Eye (tissue), 1 donor: ENCODE measurements at regions not wholly inside any gene's neighbourhood (a gene's known extent, or its start where the extent isn't known, plus 50 kb on each side); places are given as distances from the start of the nearest gene placed in this dataset.

Source experiments
- DNase-seq: peaks from one replicate; pipeline ENCODE4 v3.0.0-alpha.2; 2015

DNA sequence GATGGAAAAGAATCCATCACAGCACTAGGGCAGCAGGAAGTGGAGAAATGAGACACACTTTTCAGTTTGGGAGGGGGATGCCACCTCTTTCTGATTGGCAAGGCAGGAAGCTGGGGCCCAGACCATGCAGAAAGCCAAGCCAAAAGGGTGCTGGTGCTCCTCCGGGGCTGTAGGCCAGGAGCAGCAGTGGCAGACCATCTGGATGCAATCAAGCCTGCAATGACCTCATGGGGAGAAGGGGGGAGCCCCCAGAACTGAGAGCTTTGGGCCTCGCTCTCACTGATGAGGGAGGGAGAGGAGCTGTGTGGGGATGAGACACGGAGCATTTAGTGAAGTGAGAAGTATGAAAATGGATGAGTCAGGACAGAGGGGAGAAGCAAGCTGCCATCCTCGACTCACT, 141.3 kb upstream of the NALF2 start:
- peak; percentile 64 for DNase-seq

DNA sequence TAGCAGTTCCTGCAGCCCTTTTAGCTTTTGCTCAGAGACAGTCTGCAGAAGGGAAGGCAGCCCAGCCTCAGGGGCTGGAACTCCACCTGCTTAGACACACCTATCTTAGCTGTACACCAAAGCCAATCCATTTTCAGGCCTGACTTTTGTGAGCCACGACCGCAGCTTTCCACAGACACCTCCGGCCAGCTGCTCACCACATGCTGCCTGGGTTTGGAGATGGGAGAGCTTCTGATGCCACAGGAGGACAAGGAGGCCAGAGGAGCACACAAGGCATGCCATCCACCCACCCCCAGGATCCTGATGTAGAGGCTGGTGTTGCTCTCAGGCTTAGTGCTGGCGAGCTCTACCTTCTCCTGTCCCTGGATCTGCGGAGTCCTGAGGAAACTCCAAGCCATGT, 141.8 kb upstream of the NALF2 start:
- no peak for DNase-seq

DNA sequence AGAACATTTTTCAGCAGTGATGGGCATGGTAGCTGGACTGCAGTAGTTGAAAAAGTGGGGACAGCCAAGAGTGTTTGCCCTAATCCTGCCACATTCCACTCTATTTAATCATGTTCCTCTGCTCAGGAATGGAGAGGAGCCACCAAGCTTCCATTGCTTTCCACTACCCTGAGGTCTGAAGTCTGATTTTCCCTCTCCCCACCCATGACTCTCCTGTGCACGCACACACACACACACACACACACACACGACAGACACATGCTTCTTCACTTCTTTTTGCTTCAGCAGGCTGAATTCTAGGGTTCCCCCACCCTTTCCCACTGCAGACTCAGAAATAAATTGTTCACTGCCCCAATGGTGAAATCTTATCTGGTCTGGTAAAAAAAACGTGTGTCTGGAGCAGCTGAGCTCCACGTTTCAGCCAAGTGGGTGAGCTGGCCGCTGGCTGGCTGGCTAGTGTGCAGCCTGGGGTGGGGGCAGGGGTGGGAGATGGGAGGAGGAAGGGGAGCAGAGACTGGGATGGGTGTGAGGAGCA, 142.7 kb upstream of the NALF2 start:
- DNase-seq = peak; percentile 37

DNA sequence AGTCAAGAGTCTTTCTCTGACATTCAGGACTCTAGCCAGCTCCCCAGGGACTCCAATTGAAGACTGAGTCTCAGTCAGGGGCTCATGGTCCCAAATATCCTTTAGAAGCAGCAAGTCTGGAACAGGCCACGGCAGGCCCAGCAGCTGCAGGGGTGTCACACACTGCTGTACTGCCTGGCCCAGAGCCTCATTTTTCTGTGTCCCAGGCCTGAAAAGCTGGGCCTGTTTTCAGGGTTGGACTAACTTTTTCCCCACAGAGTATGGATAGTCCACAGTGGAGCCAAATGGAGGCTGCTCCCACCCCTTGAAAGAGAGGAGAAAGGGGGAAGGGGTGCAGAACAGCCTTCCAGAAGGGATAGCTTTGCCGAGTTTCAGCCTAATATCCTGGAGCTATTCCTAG, 146.8 kb upstream of the NALF2 start:
- no peak for DNase-seq

DNA sequence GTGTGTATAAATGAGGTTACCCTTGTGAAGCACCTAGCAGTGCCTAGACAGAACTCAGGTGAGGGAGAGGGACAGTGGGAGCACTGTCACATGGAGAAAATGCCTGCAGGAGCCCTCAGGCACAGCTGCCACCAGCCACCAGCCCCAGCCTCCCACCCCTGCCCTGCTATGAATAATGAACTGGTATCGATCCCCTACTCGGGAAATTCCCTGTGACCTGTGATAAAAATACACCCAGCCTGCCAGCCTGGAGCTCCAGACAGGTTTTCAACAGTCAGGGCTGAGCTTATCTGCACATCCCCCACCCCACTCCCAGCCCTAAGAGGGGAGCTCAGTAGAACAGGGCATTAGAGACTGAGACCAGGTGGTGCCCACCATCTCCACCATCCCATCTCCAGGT, 159.6 kb upstream of the PJA1 start:
- peak; percentile 24 for DNase-seq

DNA sequence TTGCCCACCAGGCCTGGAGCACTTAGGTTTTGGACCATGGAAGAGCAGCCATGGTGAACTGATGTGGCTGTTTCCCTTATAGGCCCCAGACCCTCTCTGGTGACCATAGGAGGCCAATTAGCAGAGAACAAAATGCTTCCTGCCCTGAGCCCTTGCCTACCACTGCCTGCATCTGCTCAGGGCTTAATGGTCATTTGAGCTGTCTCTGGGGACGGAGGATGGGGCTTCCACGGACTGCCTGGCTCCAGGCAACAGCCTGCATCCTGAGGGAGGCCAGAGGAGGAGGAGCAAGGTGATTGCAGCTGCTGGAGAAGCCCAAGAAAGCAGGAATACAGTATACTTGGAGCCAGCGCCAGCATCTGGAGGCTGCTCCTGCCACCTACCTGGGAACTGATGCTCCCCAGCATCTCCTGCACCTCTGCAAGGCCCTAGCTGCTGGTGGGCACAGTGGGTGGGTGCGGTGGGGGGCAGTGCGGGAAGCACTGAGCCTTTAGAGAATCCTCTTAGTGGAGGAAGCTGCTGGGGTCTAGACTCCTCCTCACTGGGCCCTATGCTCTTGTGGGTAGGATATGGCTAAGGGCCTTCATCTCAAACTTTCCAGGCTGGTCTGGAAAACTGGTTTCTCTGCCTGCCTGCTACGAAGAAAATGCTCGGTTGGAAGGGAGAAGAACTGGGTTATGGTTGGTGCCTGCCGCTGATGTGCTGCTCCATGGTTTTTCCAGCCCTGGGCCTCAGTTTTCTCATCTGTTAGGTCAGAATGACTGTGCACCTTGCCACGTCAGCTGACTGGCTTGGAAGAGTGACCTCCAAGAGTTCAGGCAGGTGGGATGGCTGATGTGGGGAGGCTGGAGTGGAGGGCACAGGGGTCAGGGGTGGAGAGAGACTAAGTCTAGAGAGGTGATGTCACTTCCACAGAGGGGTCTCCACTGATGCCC, 158.8 kb upstream of the PJA1 start:
- DNase-seq = peak; percentile 65

DNA sequence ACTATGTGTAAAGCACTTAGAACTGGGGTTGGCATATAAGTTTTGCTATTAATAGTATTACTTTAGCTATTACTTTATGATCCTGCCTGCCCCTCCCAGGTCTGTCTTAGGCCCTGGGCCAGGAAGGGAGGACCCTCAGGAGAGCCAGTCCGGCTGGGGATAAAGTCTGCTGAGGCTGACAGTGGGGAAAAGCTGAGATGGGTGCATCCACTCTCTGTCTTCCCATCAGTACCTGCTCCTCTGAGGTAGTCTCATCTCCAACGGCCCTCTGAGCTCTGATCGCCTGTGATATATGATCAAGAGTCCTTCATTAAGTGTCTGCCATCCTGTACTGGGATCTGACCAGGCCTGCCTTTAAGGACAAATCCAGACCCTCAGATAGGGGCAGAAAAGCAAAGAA, 156.5 kb upstream of the PJA1 start:
- DNase-seq = no peak

DNA sequence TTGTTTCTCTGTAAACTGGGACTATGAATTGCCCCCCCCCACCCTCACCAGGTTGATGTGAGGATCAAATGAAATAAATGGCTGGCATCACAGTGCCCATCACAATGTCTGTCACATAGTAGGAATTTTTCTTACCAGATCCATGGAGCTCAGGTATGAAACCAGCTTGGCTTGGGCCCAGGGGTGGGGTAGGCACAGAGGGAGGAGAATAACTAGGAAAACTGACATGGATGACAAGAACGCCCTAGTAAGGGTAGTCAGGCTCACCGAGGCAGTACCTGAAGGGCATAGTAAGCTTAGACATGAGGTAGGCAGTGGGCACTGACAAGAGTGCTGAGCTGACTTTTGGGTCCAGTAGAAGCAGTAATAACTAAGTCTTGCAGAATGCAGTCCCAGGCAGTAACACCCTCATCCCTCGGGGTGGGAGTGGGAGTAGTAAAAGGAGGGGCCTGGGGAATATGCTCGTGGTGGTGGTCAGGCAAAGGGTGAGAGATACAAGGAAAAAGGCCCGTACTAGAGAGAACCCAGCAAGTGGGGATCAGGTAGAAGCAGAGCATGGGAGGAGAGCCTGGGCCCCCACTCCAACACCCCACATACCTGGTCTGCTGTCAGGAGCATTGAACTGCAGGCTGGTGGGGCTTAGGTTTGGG, 155.9 kb upstream of the PJA1 start:
- no peak for DNase-seq

DNA sequence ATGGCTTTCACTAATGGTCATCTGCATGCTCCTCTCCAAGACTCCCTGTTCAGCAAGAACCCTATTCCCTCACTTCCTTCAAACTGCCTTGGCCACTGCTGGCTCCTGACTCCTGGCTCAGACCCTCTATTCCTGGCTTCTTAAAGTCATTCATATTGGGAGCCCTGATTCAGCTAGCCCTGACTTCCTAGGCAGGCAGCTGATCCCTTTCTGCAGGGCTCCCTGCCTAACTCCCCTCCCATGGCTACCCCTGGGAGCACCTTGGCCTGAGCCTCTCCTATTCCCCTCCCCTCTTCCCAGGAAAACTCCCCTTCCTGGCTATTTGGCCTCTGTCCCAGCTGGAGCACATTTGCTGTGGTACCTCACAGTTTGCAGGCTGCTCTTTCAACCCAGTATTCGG, 154.9 kb upstream of the PJA1 start:
- no peak for DNase-seq

DNA sequence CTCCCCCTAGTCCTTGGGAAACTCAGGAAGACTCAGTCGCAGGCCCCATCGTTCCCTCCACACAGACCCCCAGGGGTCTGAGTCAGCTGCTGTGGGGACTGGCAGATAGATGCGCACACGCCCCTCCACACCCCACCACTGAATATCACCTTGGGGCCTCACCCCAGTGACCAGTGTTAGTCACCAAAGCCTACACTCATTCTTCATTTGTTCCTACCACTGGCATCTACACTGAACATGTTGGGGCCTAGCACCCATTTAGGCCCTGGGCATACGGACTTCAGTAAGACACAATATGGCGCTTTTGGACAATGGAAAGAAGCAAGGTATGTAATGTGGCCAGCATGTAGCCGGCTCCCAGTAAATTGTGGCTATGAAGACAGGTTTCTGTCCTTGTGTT, 154.1 kb upstream of the PJA1 start:
- DNase-seq = no peak

DNA sequence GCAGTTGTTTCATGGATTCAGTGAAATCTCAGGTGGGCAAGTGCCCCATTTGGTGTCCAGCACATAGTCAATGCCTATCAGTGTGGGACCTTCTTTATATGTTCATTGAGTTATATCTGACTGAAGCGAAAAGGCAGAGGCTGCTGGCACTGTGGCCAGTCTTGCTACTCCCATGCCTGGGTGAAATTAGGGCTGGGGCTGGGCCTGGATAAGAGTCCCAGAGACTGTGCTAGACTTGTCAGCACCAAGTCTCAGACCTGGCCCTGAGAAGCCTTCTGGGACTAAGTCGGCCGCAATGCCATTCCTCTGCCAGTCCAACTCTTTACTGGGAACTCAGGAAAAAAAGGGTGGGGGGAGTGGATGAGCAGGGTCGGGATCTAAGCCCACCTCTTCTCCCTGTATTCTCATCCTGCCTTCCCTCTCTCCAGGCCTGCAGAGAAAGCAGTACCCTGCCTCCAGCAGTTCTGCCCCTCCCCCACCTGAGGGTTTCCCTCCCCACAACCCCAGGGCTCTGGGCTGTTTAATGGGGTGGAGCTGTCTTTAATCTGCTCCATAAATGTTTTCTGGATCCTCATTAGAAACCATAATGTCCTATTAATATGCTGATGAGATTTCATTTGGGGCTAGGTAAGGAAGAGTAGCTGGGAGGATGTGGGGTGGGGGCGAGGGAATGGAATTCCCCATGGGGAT, 153.5 kb upstream of the PJA1 start:
- no peak for DNase-seq

DNA sequence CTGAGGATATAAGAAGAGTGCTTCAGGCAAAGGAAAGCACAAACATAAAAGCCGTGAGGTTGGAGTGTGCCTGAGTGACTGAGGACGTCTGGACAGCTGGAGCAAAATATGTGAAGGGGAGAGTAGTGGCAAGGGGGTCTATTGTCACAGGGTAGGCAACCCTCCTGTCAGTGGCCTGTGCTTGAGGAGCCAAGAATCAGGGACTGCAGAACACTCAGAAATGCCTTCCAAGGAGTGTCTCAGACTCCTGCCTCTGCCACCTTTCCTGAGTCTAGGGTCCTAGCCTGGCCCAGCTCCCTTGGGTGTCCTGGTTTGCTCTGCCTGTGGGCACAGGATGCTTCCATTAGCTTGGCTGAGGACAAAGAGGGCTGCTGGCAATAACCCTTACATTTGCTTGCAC, 152.5 kb upstream of the PJA1 start:
- DNase-seq = no peak

DNA sequence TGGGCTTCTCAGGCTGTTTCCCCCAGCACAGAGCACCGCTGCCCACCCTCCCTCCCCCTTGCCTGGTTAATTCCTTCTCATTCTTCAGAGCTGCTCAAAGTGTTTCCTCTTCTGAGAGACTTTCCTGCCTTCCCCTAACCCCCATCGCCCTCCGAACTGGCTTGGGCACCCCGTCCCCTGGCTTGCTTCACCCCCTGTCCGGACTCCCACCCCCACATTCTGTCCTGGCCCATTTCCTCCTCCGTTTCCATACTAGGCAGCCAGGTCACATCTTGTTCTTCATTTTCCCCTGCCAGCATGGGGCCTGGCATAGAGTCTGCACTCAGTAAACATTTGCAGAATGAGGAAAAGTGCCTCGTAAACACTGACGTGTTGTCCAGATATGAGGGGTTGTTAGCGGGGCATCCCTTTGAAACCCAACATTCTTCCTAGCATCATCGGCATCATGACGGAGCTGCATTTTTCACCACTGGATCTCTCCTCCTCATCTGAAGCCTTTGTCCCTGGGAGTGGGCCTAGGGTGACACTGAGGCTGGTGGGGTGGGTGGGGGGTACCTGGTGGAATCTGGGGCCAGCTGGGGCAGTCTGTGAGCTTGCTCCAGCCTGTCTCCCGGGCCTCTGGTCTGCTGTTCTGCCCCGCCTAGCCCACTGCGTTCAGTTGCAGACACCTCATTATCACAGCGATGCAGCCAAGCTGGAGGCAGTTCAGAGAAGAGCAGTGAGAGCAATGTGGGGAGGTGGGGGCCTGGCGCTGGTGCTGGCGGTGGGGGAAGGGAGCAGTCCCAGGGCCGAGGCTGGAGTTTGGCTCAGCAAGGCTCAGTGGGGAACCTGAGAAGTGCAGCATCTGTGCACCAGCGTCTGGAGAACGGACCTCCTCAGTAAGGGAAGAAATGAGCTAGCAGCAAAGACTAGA, 149.4 kb upstream of the PJA1 start:
- peak; percentile 51 for DNase-seq

DNA sequence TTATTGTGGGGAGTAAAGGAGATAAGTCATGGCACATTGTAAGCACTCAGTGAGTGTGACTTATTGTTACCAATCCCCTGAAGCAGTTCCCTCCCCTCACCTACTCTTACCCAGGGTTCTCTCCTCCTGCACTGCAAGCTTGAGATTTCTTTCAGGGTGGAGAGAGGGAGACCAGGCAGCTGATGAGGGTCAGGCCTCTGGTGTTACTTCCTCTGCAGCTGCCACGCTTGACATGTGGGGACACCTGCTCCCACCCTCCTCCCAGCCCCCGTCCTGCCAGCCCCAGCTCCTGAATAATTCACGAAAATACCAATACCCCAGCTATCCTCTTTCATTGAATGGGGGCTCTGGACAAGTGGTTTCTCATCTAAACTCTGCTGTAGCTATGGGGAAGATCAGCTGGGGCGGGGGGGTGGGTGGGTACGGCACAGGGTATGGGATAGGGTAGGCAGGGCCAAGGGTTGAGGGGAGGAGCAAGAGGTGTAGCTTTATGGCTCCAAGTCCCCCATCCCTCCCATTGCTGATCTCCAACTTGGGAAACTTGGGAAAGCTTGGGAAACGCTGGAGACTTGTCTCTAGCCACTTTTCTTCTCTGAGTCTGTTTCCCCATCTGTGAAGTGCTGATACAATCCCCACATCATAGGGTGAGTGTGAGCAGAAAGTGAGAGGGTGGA, 148.5 kb upstream of the PJA1 start:
- peak; percentile 44 for DNase-seq

DNA sequence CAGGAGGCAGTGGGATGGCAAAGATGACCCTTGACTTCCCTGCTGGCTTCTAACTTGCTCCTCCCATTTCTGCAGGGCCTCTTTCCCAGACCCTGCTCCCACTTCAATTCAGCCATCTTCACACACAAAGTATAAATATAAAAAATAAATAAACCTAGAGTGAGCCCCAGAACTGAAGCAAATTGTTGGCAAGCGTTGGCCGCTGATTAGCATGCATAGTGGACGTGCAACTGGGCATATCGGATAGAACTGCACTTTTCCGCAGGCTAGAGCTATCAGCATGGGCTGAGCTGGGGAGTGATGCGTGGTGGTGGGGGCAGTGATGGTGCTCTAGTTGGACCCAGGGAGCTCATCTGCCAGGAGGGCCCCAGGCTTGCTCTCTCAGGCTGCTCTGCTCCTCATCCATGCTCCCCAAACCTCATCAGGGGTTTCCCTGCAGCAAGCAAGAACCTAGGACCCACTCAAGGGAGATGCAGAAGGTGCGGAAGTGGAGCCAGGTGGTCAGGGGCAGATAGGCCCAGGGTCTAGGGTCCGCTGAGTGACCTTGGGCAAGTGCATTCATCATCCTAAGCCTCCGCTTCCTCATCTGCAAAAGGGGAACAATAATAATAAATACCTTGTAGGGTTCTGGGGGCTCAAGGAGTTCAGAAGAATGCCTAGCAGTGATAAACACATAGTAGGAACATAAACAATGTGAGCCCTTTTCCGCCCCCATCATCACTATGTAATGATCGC, 146.8 kb upstream of the PJA1 start:
- DNase-seq = no peak

DNA sequence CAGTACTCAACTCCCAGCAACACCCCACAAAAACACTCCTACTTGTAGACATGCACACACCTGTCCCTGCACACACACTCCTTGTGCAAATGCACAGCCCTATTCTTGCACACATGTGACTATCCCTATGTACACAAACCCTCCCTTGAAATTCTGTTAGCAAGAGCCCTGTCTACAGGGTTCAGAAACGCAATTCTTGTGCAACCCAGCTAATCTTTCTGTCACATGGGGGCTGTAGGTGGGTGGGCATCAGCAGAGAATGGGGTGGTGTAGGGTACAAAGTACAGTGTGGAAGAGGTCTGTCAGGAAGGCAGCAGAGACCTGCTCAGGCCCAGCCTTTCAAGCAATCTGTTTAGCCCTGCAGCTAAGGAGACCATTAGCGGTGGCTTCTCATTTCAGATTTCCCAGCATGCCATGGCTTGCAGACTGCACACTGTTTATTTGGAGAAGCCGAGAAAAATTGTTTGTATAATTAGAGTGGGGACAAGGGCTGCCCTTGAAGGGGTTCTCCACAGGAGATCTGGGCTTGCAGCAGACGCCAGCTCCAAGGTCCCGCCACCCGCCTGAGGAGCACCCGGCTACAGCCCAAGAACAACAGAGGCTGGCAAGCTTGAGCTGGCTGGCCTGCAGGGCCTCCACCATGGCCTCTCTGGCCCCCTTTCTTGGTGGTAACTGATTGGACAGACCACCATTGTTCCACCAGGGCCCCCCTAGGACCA, 144.0 kb upstream of the PJA1 start:
- DNase-seq = no peak

DNA sequence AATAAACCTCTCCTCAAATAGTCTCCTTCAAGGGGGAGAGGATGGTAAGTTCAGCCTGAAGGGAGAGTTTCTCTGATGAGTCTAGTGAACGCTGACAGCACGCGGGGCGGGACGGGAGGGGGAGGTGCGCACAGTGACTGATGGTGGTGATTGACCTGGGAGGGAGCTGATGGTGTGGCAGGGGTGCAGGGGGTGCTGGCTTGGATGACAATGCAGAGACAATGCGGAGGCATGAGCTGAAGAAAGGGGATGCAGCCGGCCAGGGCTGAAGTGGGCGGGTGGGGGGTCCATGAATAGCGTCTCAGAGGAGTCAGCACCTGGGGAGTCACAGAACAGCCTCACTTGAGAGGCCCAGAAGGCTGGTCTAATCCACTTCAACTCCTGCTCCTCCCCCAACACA, 142.5 kb upstream of the PJA1 start:
- DNase-seq = peak; percentile 30

DNA sequence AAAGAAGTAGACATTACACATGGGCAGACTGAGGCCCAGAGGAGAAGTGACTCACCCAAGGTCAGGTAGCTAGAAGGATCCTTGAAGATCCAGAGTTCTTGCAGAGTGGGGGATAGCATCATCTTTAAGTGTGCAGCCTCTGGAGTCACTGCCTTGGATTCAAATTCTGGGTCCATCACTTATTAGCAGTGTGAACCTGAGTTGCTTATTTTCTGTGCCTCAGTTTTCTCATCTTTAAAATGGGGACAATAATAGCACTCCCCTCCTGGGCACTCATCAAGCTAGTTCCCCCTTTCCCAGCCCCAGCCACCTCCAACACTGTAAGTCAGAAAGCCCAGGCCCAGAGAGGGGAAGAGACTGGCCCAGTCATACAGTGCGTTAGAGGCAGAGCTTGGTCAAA, 141.8 kb upstream of the PJA1 start:
- no peak for DNase-seq

DNA sequence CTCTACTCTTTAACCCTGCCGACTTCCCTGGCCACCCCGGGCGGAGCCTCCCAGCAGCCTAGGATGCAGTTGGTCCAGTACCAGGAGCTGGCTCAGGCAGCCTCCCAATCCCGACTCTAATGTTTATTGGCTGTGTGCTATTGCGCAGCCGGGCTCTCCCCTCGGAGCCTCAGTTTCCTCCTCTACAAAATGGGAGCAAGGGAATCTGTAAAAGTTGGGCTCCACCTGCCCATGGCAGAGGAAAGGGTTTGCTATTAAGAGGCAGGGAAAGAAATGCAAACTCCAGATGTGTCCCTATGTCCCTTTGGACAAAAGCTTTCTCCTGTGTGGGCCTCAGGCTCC, 140.8 kb upstream of the PJA1 start:
- no peak for DNase-seq

DNA sequence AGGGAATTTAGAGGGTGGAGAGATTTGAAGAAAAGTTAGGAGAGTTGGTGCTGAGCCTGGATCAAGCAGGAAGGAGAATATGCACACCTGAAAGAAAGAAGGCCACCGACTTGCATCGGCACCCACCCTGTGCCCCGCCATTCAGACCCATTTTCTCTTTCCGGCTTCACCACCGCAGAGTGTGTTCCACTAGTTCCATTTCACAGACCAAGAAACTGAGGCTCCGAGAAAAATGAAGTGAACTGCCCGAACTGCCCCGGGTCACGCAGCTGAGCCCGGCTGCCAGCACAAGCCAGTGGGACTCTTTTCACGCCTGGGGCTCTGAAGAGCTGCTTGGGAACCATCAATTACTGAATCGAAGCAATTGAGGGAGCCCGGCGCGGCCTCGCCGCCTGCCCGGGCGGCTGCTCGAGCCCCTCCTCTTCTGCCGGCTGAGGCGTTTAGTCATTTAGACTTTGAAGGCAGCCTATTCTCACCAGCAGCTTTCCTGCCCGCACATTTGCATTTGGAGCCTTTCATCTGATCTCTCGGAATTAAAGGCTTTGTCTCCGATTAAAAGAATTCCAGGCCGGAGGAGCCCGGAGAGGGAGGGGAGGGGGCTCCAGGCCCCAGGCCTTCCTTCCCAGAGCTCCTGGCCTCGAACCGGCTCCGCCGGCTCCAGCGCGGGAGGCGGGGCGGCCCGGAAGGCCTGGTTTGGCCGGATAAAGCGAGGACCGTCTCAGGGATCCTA, 140.2 kb upstream of the PJA1 start:
- DNase-seq = peak; percentile 49
